CD4-positive, alpha-beta T cell (primary cell): ENCODE measurements at regions not wholly inside any gene's neighbourhood (a gene's known extent, or its start where the extent isn't known, plus 50 kb on each side); places are given as distances from the start of the nearest gene placed in this dataset.

Experiments
- ATAC-seq: fragments of 200-7000 bp; cut with Tn5 transposase; one replicate; pipeline ENCODE4 v1.10.0; 2022; ENCODE audit warnings: mild to moderate bottlenecking; ENCODE audit not compliant: poor library complexity
- CTCF ChIA-PET: fragments of 350-600 bp; sonication (Branson Sonifier 250); formaldehyde crosslinking; loops from one replicate; lab custom pipeline; 2021; ENCODE audit warnings: antibody characterized with exemption, inconsistent platforms; lab: Charles Lee
- POLR2A ChIA-PET: fragments of 350-600 bp; sonication (Branson Sonifier 250); formaldehyde crosslinking; loops from one replicate; lab custom pipeline; 2021; ENCODE audit warnings: antibody characterized with exemption, inconsistent platforms; lab: Charles Lee
- DNase-seq, 14 experiments: peaks; one replicate each; pipeline ENCODE4 v3.0.0-alpha.2; 2013 to 2020; ENCODE audit warnings: mixed read lengths in 2 of 14
- H3K27ac ChIP-seq, 2 donors: one replicate each; pipeline versions ENCODE4 v1.5.1 to v1.7.0; 2013; ENCODE audit warnings: low read length in 2 of 2, low read depth in 1 of 2, mild to moderate bottlenecking in 1 of 2
- H3K27me3 ChIP-seq, 2 experiments: 1 replicate in 1 of 2; 2 replicates in 1 of 2; pipeline versions ENCODE4 v1.6.1 to v1.7.0; 2013; ENCODE audit warnings: low read length in 2 of 2, control low read depth in 1 of 2, mild to moderate bottlenecking in 1 of 2, moderate library complexity in 1 of 2; ENCODE audit not compliant: insufficient read depth in 2 of 2, control insufficient read depth in 1 of 2
- H3K36me3 ChIP-seq: one replicate; pipeline ENCODE4 v1.6.1; 2013; ENCODE audit warnings: low read length, control low read depth; ENCODE audit not compliant: insufficient read depth
- H3K4me1 ChIP-seq: one replicate; pipeline ENCODE4 v1.6.1; 2013; ENCODE audit warnings: low read length, control low read depth; ENCODE audit not compliant: insufficient read depth
- H3K4me3 ChIP-seq: one replicate; pipeline ENCODE4 v1.5.1; 2013; ENCODE audit warnings: mild to moderate bottlenecking, low read length, moderate library complexity
- H3K9me3 ChIP-seq, 2 experiments: 1 replicate in 1 of 2; 2 replicates in 1 of 2; pipeline versions ENCODE4 v1.6.1 to v1.7.0; 2013; ENCODE audit warnings: low read length in 2 of 2, mild to moderate bottlenecking in 2 of 2, control low read depth in 1 of 2, moderate library complexity in 1 of 2; ENCODE audit not compliant: control insufficient read depth in 1 of 2, insufficient read depth in 1 of 2
- H3K27ac Mint-ChIP-seq: one replicate; pipeline ENCODE4 v1.8.0; 2020; ENCODE audit warnings: mixed read lengths
- H3K27me3 Mint-ChIP-seq: one replicate; pipeline ENCODE4 v1.8.0; 2021; ENCODE audit warnings: mixed read lengths
- H3K36me3 Mint-ChIP-seq: one replicate; pipeline ENCODE4 v1.8.0; 2021; ENCODE audit warnings: low read depth, mixed read lengths
- H3K4me1 Mint-ChIP-seq: one replicate; pipeline ENCODE4 v1.8.0; 2021; ENCODE audit warnings: low read depth, mixed read lengths
- H3K4me3 Mint-ChIP-seq: one replicate; pipeline ENCODE4 v1.8.0; 2020; ENCODE audit warnings: mild to moderate bottlenecking, mixed read lengths
- H3K9me3 Mint-ChIP-seq: one replicate; pipeline ENCODE4 v1.8.0; 2020; ENCODE audit warnings: mixed read lengths
- CTCF ChIP-seq: fragments of 200-600 bp; IDR thresholded peaks from one replicate; pipeline ENCODE4 v1.8.0; 2022; ENCODE audit warnings: antibody characterized with exemption, mild to moderate bottlenecking
- intact Hi-C, 2 experiments: fragments of 100-400 bp; cut with DNase I in 1 of 2; cut with micrococcal nuclease in 1 of 2; formaldehyde crosslinking; loops; one replicate each; pipeline versions ENCODE4 v1.15.1 to v1.9.0; 2023 to 2025; cut with DNase I, micrococcal nuclease

- H3K27me3 ChIP-seq = no peaks in the 10 kb centered on the region
- ATAC-seq = no peak
- intact Hi-C loops = no loop called here
- no peaks in the 10 kb centered on the region for H3K4me1 Mint-ChIP-seq
- POLR2A ChIA-PET = no interaction called here
- no peak for TF ChIP-seq CTCF
- H3K4me1 ChIP-seq = no peaks in the 10 kb centered on the region
- no peak for DNase-seq
- no peaks in the 10 kb centered on the region for H3K36me3 ChIP-seq
- no peaks in the 10 kb centered on the region for H3K36me3 Mint-ChIP-seq
- H3K9me3 Mint-ChIP-seq = peaks cover 9% of the 10 kb centered on the region
- no peak overlapping the region for H3K4me3 Mint-ChIP-seq
- no peaks in the 10 kb centered on the region for H3K27me3 Mint-ChIP-seq
- no peak overlapping the region for H3K4me3 ChIP-seq
- H3K27ac ChIP-seq = no peak overlapping the region
- no peak overlapping the region for H3K27ac Mint-ChIP-seq
- CTCF ChIA-PET = no interaction called here
- H3K9me3 ChIP-seq = peaks cover 4 to 13% of the 10 kb centered on the region in 2 experiments
These were observed 2050.1 kb upstream of the PRR20A start for GRCh38 chr13:55090612-55091011.

- ChIA-PET POLR2A (no interaction called here), CTCF (no interaction called here)
- DNase-seq (no peak), ATAC-seq (no peak)
- Histone ChIP-seq H3K27me3 (no peaks in the 10 kb centered on the region), H3K4me3 (no peak overlapping the region), H3K4me1 (no peaks in the 10 kb centered on the region), H3K9me3 (peaks cover 4 to 13% of the 10 kb centered on the region in 2 experiments), H3K27ac (no peak overlapping the region), H3K36me3 (no peaks in the 10 kb centered on the region)
- no peaks in the 10 kb centered on the region for H3K36me3 Mint-ChIP-seq
- TF ChIP-seq CTCF = no peak
- intact Hi-C loops = no loop called here
- H3K27ac Mint-ChIP-seq = no peak overlapping the region
- H3K27me3 Mint-ChIP-seq = no peaks in the 10 kb centered on the region
- no peak overlapping the region for H3K4me3 Mint-ChIP-seq
- H3K4me1 Mint-ChIP-seq = no peaks in the 10 kb centered on the region
- H3K9me3 Mint-ChIP-seq = peaks cover 9% of the 10 kb centered on the region
These were observed 2049.5 kb upstream of the PRR20A start for GRCh38 chr13:55091172-55091571.

- no peak for ATAC-seq
- H3K27ac Mint-ChIP-seq = no peak overlapping the region
- intact Hi-C loops = no loop called here
- no peaks in the 10 kb centered on the region for H3K27me3 ChIP-seq
- H3K36me3 Mint-ChIP-seq = no peaks in the 10 kb centered on the region
- H3K9me3 ChIP-seq = peaks cover 0 to 14% of the 10 kb centered on the region in 2 experiments
- H3K4me1 ChIP-seq = no peaks in the 10 kb centered on the region
- no peak for TF ChIP-seq CTCF
- DNase-seq = no peak
- H3K9me3 Mint-ChIP-seq = peaks cover 12% of the 10 kb centered on the region
- CTCF ChIA-PET = no interaction called here
- H3K4me1 Mint-ChIP-seq = no peaks in the 10 kb centered on the region
- no peak overlapping the region for H3K4me3 ChIP-seq
- no peak overlapping the region for H3K4me3 Mint-ChIP-seq
- no peaks in the 10 kb centered on the region for H3K36me3 ChIP-seq
- POLR2A ChIA-PET = no interaction called here
- no peaks in the 10 kb centered on the region for H3K27me3 Mint-ChIP-seq
- H3K27ac ChIP-seq = no peak overlapping the region
These were observed 2034.2 kb upstream of the PRR20A start for GRCh38 chr13:55106509-55106908.
